GM12872 (cell line): ENCODE measurements at regions not wholly inside any gene's neighbourhood (a gene's known extent, or its start where the extent isn't known, plus 50 kb on each side); places are given as distances from the start of the nearest gene placed in this dataset.

Experiments used
- CTCF ChIP-seq: IDR thresholded peaks from 3 replicates; pipeline ENCODE4 v1.5.1; 2011; ENCODE audit warnings: low read depth, mild to moderate bottlenecking, low read length, moderate library complexity; ENCODE audit not compliant: insufficient read depth

- no peak for TF ChIP-seq CTCF
Observed at GRCh38 chr6:119917186-119917585, 567.6 kb upstream of the MAN1A1 start.

GRCh38 chr6:119915971-119916370, 566.4 kb upstream of the MAN1A1 start:
- TF ChIP-seq CTCF, result no peak

- TF ChIP-seq CTCF, result no peak
Observed at GRCh38 chr6:119908157-119908556, 558.6 kb upstream of the MAN1A1 start.

GRCh38 chr6:119902681-119903080, 553.1 kb upstream of the MAN1A1 start:
- no peak for TF ChIP-seq CTCF

GRCh38 chr6:119896806-119897205, 547.2 kb upstream of the MAN1A1 start:
- no peak for TF ChIP-seq CTCF

- no peak for TF ChIP-seq CTCF
Observed at GRCh38 chr6:119895626-119896025, 546.1 kb upstream of the MAN1A1 start.

GRCh38 chr6:119894811-119895210, 545.2 kb upstream of the MAN1A1 start:
- no peak for TF ChIP-seq CTCF

- TF ChIP-seq CTCF, result no peak
Observed at GRCh38 chr6:119891644-119892043, 542.1 kb upstream of the MAN1A1 start.
